Activated CD8-positive, alpha-beta memory T cell treated with anti-CD3 and anti-CD28 coated beads, Interleukin-2, amount 50 U/mL, for 1 hour (primary cell): ENCODE measurements at regions not wholly inside any gene's neighbourhood (a gene's known extent, or its start where the extent isn't known, plus 50 kb on each side); places are given as distances from the start of the nearest gene placed in this dataset.

Source experiments
- DNase-seq: peaks from one replicate; pipeline ENCODE4 v3.0.0-alpha.2; 2020; ENCODE audit errors: extremely low read depth

DNA sequence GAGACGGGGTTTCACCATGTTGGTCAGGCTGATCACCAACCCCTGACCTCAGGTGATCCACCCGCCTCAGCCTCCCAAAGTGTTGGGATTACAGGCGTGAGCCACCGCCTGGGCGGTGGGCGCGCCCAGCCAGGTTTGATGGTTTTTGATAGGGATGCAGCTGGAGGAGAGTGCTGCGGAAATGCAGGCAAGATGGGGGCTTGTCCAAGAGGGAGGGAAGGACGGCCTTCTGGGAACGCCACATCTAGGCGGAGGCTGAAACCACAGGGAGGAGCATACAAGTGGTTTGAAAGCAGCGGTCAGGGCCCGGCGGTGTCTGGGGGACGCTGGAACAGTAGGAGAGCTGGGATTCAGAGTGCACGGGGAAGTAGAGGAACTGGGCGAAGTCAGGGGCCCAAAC lies 134.6 kb downstream of the VRK1 start:
- DNase-seq = no peak

DNA sequence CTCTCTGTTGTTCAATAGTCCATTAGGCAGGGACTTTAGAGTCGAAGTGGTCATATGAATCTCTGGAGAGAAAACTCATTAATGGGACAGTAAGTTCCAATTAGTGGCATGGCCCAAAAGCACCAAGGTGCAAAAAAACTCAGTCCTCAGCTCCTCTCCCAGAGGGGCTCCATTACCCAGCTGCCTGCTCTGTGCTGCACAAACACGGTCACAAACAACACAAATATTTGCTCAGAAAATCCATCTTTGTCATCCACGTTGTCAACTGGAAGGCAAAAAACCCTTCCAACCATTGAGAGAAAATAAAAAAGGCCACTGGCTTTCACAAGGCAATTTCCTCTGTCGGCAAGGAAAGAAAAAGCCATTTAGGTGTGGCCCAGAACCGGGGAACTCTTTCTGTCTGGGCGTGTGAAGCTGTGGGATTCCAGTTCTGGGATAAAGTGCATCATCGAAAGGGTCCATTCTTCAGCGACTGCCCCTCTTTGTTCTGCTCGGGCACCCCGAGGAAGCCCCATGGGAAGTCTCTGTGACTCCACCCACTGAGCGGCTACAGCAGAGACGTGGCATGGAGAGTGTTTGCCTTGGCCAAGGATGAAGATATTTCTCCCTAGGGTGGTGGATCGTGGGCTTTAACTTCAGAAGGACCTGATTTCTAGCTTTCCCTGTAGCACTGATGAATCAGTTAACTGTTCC lies 137.6 kb downstream of the VRK1 start:
- no peak for DNase-seq

- DNase-seq = no peak
These were observed 141.8 kb downstream of the VRK1 start for GRCh38 chr14:96938946-96939345.

DNA sequence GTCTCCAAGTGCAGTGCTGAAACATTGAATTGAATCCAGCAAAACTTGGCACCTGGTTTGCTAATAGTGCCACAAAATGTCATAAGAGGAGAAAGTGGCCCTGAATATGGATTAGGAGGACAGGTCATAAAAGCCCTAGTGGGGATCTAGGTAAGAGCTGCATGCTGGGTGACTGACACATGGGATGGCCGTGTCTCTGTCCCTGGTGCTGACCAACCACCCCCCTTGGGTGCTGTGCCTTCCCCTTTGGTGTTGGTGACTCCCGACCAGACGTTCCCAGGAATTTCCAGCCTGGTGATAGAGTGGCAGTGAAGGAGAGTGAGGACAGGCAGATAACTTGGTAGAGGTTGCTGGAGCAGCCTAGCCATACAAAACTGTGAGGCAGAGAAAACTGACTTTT lies 142.8 kb downstream of the VRK1 start:
- DNase-seq = no peak

DNA sequence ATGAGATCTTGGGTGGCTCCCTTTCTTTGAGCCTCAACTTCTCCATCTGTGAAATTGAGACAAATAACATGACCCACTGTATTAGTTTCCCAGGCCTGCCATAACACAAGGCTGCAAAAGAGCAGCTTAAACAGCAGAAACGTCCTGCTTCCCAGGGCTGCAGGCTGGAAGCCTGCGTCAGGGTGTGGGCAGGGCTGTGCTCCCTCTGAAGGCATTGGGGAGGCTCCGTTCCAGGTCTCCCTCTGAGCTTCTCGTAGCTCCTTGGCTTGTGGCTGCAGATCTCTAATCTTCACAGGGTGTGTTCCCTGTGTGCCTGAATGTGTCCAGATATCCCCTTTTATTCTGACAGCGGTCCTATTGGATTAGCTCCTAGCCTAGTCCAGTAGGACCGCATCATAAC lies 147.1 kb downstream of the VRK1 start:
- DNase-seq = no peak

DNA sequence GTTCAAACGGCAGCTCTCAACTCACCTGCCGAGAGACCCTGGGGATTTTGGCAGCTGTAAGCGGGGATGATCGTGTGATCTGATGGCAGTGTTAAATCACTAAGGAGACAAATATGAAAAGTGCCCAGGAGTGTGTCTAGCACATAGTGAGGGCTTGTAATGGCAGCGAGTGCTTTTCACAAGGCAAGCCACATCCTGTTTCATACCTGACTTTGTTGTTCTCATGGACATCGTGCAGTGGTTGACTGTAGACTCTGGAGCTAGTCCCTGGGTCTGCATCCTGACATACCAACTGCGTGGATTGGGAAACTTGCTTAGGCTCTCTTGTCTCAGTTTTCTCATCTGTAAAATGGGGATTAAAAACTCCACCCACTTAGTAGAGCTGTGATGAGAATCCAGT lies 148.5 kb downstream of the VRK1 start:
- DNase-seq = no peak

DNA sequence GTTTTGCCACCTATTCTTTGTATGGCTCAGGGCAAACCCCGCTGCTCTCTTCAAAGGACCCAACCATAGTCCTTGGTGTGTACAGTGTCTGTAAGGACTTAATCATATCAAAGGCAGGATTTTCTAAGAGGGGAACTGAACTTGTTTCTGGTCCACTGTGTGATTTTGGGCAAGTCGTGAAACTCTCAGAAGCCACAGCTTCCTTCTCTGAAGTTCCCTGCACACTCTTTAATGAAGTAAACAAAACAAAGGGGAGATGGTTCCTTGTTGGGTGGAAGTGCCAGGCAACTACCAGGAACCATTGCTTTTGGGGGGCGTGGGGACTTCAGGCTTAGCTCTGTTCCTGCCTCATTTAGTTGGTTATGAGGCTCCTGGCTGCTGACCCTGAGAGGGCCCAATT lies 152.4 kb downstream of the VRK1 start:
- DNase-seq = no peak

DNA sequence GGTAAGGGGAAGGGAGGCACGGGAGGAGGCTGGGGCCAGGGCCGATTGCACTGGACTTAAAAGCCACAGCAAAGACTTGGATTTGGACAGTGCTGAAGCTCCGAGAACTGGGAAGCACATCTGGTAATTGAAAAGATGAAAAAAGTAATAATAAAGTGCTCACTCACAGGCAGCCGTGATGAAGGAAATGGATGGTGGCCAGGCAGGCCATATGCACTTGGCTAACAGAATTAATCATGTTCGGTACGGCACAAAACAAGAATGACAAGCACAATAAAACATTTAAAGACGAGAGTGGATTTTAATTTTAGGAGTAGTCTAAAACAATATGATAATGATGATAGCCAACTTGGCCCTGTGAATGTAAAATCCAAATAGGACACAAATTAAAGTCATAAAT lies 154.3 kb downstream of the VRK1 start:
- no peak for DNase-seq

DNA sequence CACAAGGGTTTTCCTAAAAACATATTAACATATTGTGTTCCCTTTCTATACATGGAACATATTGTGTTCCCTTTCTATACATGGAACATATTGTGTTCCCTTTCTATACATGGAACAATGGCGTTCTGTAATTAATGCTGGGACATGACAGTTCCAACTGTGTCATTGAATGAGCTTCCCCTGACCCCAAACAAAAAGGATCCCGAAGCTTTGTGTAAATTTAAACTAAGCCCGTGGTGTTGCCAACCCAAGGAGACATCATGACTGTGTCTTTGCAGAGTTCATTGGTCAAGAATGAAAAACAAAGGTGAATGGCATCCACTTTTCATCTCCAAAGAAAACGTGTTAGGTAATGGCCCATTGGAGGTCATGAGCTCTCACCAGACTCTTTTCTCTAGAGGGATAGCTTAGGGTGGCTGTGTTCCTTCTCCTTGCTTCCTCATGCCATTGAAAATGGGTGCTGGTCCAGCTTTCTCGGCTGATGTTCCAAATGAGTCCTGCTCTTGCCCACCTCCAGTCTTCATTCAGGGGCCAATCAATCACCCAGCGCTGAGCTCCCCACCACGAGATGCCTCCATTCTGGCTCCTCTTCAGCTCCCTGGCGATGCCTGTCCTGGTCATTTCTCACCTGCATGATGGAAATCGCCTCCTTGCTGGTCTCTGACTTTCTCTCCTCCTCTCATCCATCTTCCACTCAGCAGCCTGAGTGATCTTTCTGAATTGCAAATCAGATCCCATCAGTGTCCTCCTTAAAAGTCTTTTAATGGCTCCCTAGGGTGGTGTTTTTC lies 156.1 kb downstream of the VRK1 start:
- DNase-seq = no peak

- no peak for DNase-seq
These were observed 156.6 kb downstream of the VRK1 start for GRCh38 chr14:96953875-96954185.

DNA sequence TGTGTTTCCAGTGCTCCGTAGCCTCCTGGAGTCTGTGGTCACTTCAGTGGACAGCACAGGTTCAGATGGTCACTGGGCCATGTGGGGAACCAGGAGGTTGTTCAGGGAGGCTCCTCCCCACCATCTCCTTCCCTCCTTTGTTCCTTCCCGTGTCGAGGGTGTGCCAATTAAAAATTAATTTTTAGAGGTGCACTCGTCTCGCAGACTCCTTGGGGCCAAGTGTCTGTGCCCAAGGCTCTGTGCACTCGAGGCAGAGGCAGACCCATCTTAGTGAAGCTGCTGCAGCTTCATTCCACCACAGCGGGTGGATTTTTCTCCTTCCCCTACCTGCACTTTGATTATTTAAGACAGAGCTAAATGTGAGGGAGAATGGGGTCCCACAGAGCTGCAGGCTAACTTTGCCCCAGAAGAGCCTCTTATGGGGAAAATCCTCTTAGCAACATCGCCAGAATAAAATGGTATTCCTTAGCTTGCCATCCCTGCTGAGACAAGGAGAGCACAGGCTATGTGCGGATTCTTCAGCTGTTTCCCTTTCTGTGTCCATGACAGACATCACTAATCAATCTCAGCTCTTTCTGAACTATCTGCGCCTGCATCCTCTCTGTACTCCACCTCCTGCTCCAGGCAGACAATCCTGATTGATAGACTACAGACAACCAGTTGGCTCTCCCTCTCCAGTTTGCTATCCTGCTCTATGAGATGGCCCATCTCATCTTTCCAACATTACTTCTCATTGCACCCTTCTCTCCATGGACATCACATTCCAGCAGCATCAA lies 159.5 kb downstream of the VRK1 start:
- DNase-seq = no peak

DNA sequence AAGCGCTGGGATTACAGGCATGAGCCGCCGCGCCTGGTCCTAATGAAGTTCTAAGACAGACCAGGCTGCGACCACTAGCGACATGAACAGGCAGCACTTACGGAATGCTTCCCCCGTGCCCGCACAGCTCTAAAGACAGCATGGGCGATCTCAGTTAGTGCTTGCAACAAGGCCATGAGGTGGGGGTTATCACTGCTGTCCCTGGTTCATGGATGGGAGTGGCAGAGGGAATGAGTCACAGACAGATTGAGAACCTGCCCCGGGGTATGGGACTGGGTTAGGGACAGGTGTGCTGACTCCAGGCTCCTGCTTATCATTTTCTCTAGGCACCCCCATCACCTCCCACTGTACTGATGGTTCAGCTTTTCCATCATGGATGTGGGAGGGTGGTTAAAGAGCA lies 160.9 kb downstream of the VRK1 start:
- DNase-seq = no peak

DNA sequence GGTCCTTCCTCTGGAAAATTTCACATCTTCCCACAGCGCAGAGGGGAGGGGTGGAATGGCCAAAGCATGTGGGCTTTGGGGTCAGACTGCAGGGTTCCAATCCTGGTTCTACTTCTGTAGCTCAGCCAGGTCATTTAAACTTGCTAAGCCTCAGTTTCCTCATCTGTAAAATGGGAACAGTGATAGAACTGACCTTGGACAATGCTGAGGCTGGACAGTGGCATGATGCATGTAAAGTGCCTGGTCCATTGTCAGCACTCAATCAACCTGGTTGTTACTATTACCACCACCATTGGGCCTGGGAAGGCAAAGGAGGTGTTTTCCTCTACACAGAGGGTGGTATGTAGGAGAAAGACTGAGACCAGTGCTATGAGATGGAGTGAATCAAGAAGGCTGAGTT lies 162.8 kb downstream of the VRK1 start:
- DNase-seq = no peak

GRCh38 chr14:96960598-96961116 lies 163.5 kb downstream of the VRK1 start:
- no peak for DNase-seq

DNA sequence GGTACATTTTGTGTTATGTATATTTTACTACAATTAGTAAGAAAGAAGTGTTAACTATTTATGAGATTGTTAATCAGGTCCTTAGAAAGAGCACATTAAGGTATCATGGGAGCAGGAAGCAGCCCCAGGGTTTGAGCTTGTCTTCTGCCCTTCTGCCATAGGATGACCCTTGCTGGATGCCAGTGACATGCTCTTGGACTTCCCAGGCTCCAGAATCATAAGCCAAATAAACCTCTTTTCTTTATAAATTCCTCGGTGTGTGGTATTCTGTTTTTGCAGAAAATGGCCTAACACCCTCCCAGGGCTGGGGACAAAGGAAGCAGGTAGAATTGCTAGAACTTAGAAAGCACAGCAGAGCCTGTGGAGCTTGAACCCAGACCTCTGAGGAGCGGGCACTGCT lies 164.7 kb downstream of the VRK1 start:
- no peak for DNase-seq

DNA sequence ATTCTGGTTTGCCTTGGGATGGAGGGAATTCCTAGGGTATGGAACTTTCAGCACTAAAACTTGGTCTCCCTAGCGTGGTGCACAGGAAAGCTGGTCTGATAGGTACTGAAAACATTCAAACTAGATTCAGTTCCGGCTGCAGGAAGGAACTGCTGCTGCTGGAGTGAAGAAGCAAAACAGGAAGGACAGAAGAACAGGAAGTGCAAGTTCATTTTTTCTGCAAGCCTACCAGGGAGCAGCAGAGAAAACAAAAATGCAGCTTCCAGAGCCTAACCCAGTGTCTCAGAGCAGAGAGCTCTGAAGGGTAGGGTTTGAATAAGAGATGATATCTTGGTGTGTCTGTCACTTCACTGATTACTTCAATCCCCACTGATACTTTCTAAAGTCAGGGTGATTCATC lies 165.2 kb downstream of the VRK1 start:
- DNase-seq = no peak

DNA sequence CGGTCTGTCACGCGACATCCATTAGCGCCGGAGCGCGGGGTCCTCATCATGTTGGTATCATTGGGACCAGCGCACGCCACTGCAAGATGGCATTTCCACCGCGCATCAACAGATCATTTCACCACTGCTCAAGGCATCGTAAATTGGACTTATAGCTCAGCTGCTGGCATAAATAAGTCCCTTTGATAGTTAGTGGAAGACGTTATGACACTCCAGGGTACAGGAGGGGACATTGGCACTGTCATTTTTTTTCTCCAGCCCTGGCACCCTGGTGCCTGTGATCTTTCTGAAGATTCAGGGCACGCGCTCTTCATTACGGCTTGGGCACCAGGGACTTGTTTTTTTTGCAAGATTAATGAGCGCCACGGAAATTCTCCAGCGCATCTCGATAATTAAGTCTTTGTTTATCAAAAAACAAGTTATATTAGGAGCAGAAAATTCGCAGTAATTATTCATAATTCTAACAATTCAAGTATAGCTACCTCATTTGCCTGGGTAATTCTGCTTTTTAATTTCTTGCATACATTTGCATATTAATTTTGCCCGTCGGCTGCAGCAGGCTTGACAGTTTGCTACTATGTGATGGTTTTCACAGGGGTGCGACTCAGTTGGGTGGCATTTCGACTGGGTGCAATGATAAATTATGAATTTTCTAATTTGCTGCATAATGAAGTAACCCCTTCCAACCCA lies 167.7 kb downstream of the VRK1 start:
- no peak for DNase-seq

- DNase-seq = no peak
These were observed 168.9 kb downstream of the VRK1 start for GRCh38 chr14:96965885-96966595.

- no peak for DNase-seq
These were observed 177.9 kb downstream of the VRK1 start for GRCh38 chr14:96975116-96975515.

GRCh38 chr14:96978525-96979272 lies 181.5 kb downstream of the VRK1 start:
- DNase-seq = no peak

GRCh38 chr14:96979611-96980074 lies 182.5 kb downstream of the VRK1 start:
- no peak for DNase-seq
